ENCODE measurements at regions not wholly inside any gene's neighbourhood (a gene's known extent, or its start where the extent isn't known, plus 50 kb on each side); places are given as distances from the start of the nearest gene placed in this dataset.
"Not testable (repeated sequence)": the region's sequence is repeated elsewhere in the genome, so short reads cannot be mapped to it uniquely, and the experiment has no call there.

GRCh38 chr5:169521366-169521983, 62.1 kb upstream of the SPDL1 start:
- DNase-seq = no peak
- H3K4me2 ChIP-seq (ENCODE audit: insufficient read depth, low read length) = no peak overlapping the region

DNA sequence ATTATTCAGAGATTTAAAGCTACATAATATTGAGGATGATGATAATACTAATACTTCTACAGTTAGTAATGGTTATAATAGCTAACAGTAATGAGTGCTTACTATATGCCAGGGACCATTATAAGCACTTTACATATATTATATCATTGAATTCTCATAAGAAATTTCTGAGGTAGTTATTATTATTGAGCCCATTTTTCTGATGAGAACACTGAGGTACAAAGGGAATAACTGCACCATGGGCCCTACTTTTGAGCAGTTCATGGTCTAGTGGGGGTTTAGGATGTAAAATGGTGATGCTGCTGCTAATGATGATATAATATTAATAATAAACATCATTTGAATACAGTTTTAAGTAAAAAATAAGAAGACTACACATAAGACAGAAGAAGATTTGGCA, 64.2 kb upstream of the SPDL1 start:
- Histone ChIP-seq H3K27me3 (ENCODE audit: insufficient read depth, low read length, poor library complexity) (peaks cover 9% of the 10 kb centered on the region), H3K4me3 (ENCODE audit: low read depth in 1 of 2, low read length in 2 of 2) (no peak overlapping the region), H3K36me3 (ENCODE audit: insufficient read depth, low read length) (no peaks in the 10 kb centered on the region), H3K4me2 (ENCODE audit: insufficient read depth, low read length) (no peak overlapping the region), H3K4me1 (ENCODE audit: insufficient read depth, low read length) (no peaks in the 10 kb centered on the region), H3K79me2 (ENCODE audit: insufficient read depth, low read length) (no peaks in the 10 kb centered on the region), H3K27ac (ENCODE audit: low read length) (no peak overlapping the region), H2AFZ (ENCODE audit: low read depth, low read length) (no peak overlapping the region), H4K20me1 (ENCODE audit: insufficient read depth, low read length) (no peaks in the 10 kb centered on the region), H3K9me3 (ENCODE audit: insufficient read depth, low read length, severe bottlenecking) (no peaks in the 10 kb centered on the region), H3K9ac (ENCODE audit: low read depth, low read length) (no peak overlapping the region)
- ATAC-seq (ENCODE audit: insufficient read depth, low read depth) = no peak
- no peak for TF ChIP-seq EZH2 (IDR thresholded peaks at IDR 0.05; ENCODE audit: borderline replicate concordance, low read depth, low read length, severe bottlenecking)
- TF ChIP-seq, protein P1, sequence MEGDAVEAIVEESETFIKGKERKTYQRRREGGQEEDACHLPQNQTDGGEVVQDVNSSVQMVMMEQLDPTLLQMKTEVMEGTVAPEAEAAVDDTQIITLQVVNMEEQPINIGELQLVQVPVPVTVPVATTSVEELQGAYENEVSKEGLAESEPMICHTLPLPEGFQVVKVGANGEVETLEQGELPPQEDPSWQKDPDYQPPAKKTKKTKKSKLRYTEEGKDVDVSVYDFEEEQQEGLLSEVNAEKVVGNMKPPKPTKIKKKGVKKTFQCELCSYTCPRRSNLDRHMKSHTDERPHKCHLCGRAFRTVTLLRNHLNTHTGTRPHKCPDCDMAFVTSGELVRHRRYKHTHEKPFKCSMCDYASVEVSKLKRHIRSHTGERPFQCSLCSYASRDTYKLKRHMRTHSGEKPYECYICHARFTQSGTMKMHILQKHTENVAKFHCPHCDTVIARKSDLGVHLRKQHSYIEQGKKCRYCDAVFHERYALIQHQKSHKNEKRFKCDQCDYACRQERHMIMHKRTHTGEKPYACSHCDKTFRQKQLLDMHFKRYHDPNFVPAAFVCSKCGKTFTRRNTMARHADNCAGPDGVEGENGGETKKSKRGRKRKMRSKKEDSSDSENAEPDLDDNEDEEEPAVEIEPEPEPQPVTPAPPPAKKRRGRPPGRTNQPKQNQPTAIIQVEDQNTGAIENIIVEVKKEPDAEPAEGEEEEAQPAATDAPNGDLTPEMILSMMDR (IDR thresholded peaks at IDR 0.05; ENCODE audit: borderline replicate concordance, extremely low read depth, low read length, poor library complexity, severe bottlenecking) = no peak
- no peak for DNase-seq

More at GRCh38 chr5:169521366-169521983, 62.1 kb upstream of the SPDL1 start:
- H4K20me1 ChIP-seq (ENCODE audit: insufficient read depth, low read length) = no peaks in the 10 kb centered on the region
- no peak overlapping the region for H3K27ac ChIP-seq (ENCODE audit: low read length)
- H3K27me3 ChIP-seq (ENCODE audit: insufficient read depth, low read length, poor library complexity) = peaks cover 9% of the 10 kb centered on the region
- ATAC-seq (ENCODE audit: insufficient read depth, low read depth) = no peak
- H3K79me2 ChIP-seq (ENCODE audit: insufficient read depth, low read length) = no peaks in the 10 kb centered on the region
- no peaks in the 10 kb centered on the region for H3K9me3 ChIP-seq (ENCODE audit: insufficient read depth, low read length, severe bottlenecking)
- H3K36me3 ChIP-seq (ENCODE audit: insufficient read depth, low read length) = no peaks in the 10 kb centered on the region
- no peaks in the 10 kb centered on the region for H3K4me1 ChIP-seq (ENCODE audit: insufficient read depth, low read length)
- H3K9ac ChIP-seq (ENCODE audit: low read depth, low read length) = no peak overlapping the region
- TF ChIP-seq, protein P1 (IDR thresholded peaks at IDR 0.05; ENCODE audit: borderline replicate concordance, extremely low read depth, low read length, poor library complexity, severe bottlenecking) = no peak
- no peak for TF ChIP-seq EZH2 (IDR thresholded peaks at IDR 0.05; ENCODE audit: borderline replicate concordance, low read depth, low read length, severe bottlenecking)
- H2AFZ ChIP-seq (ENCODE audit: low read depth, low read length) = no peak overlapping the region
- no peak overlapping the region for H3K4me3 ChIP-seq (ENCODE audit: low read depth in 1 of 2, low read length in 2 of 2)

DNA sequence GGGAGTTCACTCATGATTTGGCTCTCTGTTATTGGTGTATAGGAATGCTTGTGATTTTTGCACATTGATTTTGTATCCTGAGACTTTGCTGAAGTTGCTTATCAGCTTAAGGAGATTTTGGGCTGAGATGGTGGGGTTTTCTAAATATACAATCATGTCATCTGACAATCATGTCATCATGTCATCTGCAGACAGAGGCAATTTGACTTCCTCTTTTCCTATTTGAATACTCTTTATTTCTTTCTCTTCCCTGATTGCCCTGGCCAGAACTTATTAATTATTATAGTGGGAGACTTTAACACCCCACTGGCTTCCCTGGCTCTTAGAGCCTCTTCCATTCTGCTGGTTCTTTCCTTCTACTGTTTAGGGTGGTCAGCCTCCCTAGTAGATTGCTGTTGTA, 64.8 kb upstream of the SPDL1 start:
- not testable (repeated sequence) for H3K4me2 ChIP-seq (ENCODE audit: insufficient read depth, low read length); H3K4me3 ChIP-seq (ENCODE audit: low read depth in 1 of 2, low read length in 2 of 2); H3K27ac ChIP-seq (ENCODE audit: low read length); H3K4me1 ChIP-seq (ENCODE audit: insufficient read depth, low read length); DNase-seq; H3K27me3 ChIP-seq (ENCODE audit: insufficient read depth, low read length, poor library complexity); ATAC-seq (ENCODE audit: insufficient read depth, low read depth); H3K9ac ChIP-seq (ENCODE audit: low read depth, low read length); H3K36me3 ChIP-seq (ENCODE audit: insufficient read depth, low read length); H4K20me1 ChIP-seq (ENCODE audit: insufficient read depth, low read length); H2AFZ ChIP-seq (ENCODE audit: low read depth, low read length); H3K9me3 ChIP-seq (ENCODE audit: insufficient read depth, low read length, severe bottlenecking); H3K79me2 ChIP-seq (ENCODE audit: insufficient read depth, low read length)

DNA sequence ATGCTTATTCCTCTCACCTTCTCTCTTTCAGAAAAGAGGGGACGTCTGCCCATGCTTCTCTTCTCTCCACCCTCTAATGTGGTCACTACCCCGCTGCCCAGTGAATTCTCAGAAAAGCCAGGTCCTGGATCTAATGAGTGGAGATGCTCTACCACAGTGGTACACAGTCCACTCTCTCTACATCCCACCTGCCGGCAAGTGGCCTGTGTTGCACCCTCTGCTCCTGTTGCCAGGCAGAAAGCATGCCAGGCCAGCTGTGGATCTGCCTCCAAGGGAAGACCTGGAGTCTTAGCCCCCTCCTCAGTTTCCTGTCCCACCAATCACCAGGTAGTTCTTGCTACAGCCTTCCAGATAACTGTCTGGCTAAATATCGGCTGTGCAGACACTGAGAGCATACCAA, 71.2 kb upstream of the SPDL1 start:
- Histone ChIP-seq H3K9ac (ENCODE audit: low read depth, low read length) (no peak overlapping the region), H3K79me2 (ENCODE audit: insufficient read depth, low read length) (no peaks in the 10 kb centered on the region)
- no peak for ATAC-seq (ENCODE audit: insufficient read depth, low read depth)

More for the DNA sequence above, 71.2 kb upstream of the SPDL1 start:
- TF ChIP-seq, protein P1 (IDR thresholded peaks at IDR 0.05; ENCODE audit: borderline replicate concordance, extremely low read depth, low read length, poor library complexity, severe bottlenecking) = no peak
- no peak for TF ChIP-seq EZH2 (IDR thresholded peaks at IDR 0.05; ENCODE audit: borderline replicate concordance, low read depth, low read length, severe bottlenecking)
- Histone ChIP-seq H3K4me3 (ENCODE audit: low read depth in 1 of 2, low read length in 2 of 2) (no peak overlapping the region), H3K27me3 (ENCODE audit: insufficient read depth, low read length, poor library complexity) (peaks cover 14% of the 10 kb centered on the region), H3K9me3 (ENCODE audit: insufficient read depth, low read length, severe bottlenecking) (no peaks in the 10 kb centered on the region), H3K4me2 (ENCODE audit: insufficient read depth, low read length) (no peak overlapping the region), H3K27ac (ENCODE audit: low read length) (no peak overlapping the region), H3K4me1 (ENCODE audit: insufficient read depth, low read length) (no peaks in the 10 kb centered on the region), H3K36me3 (ENCODE audit: insufficient read depth, low read length) (no peaks in the 10 kb centered on the region), H4K20me1 (ENCODE audit: insufficient read depth, low read length) (no peaks in the 10 kb centered on the region), H2AFZ (ENCODE audit: low read depth, low read length) (no peak overlapping the region)
- no peak for DNase-seq
